ENCODE measurements at regions not wholly inside any gene's neighbourhood (a gene's known extent, or its start where the extent isn't known, plus 50 kb on each side); places are given as distances from the start of the nearest gene placed in this dataset.
A peak's percentile ranks its signal among the peaks of the same experiment; 100 is the strongest.

DNA sequence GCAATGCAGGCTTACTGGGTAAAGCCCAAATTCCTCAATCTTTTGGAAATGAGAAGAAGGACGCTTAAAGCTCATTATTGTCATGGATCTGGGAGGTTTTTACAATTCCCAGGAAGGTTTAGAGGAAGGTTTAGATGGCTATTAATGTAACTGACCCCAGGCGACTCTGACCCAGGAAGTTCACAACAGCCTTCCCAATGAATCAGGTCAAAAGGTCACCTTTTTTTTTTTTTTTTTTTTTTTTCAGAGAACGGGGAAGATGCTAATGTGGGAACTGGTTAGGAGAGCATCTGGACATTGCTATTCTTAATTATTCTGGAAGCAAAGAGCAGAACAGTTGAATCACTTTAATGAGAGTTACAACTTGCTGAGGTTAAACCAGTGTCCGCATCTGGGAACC is 149.9 kb upstream of the ITGB1 start:
- TF ChIP-seq, protein P1, sequence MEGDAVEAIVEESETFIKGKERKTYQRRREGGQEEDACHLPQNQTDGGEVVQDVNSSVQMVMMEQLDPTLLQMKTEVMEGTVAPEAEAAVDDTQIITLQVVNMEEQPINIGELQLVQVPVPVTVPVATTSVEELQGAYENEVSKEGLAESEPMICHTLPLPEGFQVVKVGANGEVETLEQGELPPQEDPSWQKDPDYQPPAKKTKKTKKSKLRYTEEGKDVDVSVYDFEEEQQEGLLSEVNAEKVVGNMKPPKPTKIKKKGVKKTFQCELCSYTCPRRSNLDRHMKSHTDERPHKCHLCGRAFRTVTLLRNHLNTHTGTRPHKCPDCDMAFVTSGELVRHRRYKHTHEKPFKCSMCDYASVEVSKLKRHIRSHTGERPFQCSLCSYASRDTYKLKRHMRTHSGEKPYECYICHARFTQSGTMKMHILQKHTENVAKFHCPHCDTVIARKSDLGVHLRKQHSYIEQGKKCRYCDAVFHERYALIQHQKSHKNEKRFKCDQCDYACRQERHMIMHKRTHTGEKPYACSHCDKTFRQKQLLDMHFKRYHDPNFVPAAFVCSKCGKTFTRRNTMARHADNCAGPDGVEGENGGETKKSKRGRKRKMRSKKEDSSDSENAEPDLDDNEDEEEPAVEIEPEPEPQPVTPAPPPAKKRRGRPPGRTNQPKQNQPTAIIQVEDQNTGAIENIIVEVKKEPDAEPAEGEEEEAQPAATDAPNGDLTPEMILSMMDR (IDR thresholded peaks at IDR 0.05), result no peak
- no peak for TF ChIP-seq EZH2 (IDR thresholded peaks at IDR 0.05; ENCODE audit: borderline replicate concordance, insufficient read depth, low read depth, low read length, poor library complexity, severe bottlenecking)
- no peaks in the 10 kb centered on the region for H3K27me3 Mint-ChIP-seq
- no peak overlapping the region for H3K4me3 Mint-ChIP-seq
- no peaks in the 10 kb centered on the region for H4K20me1 ChIP-seq (ENCODE audit: control insufficient read depth, insufficient read depth, low read length, poor library complexity, severe bottlenecking)
- no peaks in the 10 kb centered on the region for H3K79me2 ChIP-seq (ENCODE audit: control insufficient read depth, insufficient read depth, low read length)
- H3K4me1 ChIP-seq (ENCODE audit: control insufficient read depth in 2 of 2, insufficient read depth in 2 of 2, low read length in 2 of 2), result peaks cover 23 to 38% of the 10 kb centered on the region in 2 donors
- intact Hi-C loops (cut with micrococcal nuclease), result no loop called here
- ChIA-PET CTCF (interaction anchor here (0.7 kb wide), 1 partner anchor 48 kb away, joined by 5 read pairs; no protein-coding TSS in a partner anchor), POLR2A (no interaction called here)
- ATAC-seq (ENCODE audit: low read depth), result no peak
- no peaks in the 10 kb centered on the region for H3K27me3 ChIP-seq (replicated peaks in 1 of 4; ENCODE audit: control extremely low read depth in 1 of 4, control insufficient read depth in 3 of 4, insufficient read depth in 4 of 4, low read length in 3 of 4)
- H3K4me1 Mint-ChIP-seq, result peaks cover 54% of the 10 kb centered on the region
- no peak for DNase-seq
- no peak overlapping the region for H3K9ac ChIP-seq (ENCODE audit: low read length)
- no peak overlapping the region for H3K4me3 ChIP-seq (ENCODE audit: control extremely low read depth in 1 of 5, extremely low read depth in 1 of 5, insufficient read depth in 1 of 5, low read depth in 2 of 5, low read length in 4 of 5)
- no peaks in the 10 kb centered on the region for H3K36me3 ChIP-seq (replicated peaks in 1 of 2; ENCODE audit: control extremely low read depth in 1 of 2, control insufficient read depth in 1 of 2, extremely low read depth in 1 of 2, insufficient read depth in 2 of 2, low read length in 1 of 2)
- peaks cover 0 to 8% (median 5%) of the 10 kb centered on the region in 3 donors for H3K9me3 ChIP-seq (ENCODE audit: control extremely low read depth in 1 of 3, control insufficient read depth in 2 of 3, insufficient read depth in 1 of 3, low read length in 2 of 3)
- no peak overlapping the region for H2AFZ ChIP-seq (ENCODE audit: insufficient read depth, low read depth, low read length, poor library complexity, severe bottlenecking)
- WGBS (ENCODE audit: insufficient coverage), result 100% methylated on average over 1 of the region's 4 CpGs
- peaks cover 5% of the 10 kb centered on the region for H3K9me3 Mint-ChIP-seq (ENCODE audit: insufficient read depth)
- H3K27ac ChIP-seq (ENCODE audit: low read length in 2 of 2), result no peak overlapping the region
- H3K27ac Mint-ChIP-seq, result no peak overlapping the region
- no peak overlapping the region for H3K4me2 ChIP-seq (replicated peaks; ENCODE audit: low read depth, low read length, poor library complexity, severe bottlenecking)

DNA sequence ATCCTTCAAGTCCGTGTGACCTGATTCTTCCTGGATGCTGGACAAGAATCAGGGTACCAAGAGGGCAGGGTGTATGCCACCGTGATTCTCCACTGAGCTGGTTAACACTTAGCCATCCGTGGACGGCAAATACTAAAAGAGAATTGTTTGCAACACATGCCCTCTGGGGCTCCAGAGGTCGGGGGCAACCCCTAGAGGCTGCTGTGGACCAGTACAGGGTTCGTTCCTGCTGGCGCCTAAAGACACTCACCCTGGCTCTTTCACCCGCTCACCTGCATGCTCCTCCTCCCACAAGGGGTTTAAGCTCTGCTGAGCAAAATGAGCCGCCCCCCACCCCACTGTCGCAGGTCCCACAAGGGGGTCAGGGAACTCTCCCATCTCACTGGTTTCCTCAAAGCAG is 148.7 kb upstream of the ITGB1 start:
- no peak overlapping the region for H2AFZ ChIP-seq (ENCODE audit: insufficient read depth, low read depth, low read length, poor library complexity, severe bottlenecking)
- H3K27me3 ChIP-seq (replicated peaks in 1 of 4; ENCODE audit: control extremely low read depth in 1 of 4, control insufficient read depth in 3 of 4, insufficient read depth in 4 of 4, low read length in 3 of 4), result no peaks in the 10 kb centered on the region
- intact Hi-C loops (cut with micrococcal nuclease), result no loop called here
- TF ChIP-seq, protein P1 (IDR thresholded peaks at IDR 0.05), result no peak
- no peak for TF ChIP-seq EZH2 (IDR thresholded peaks at IDR 0.05; ENCODE audit: borderline replicate concordance, insufficient read depth, low read depth, low read length, poor library complexity, severe bottlenecking)
- Mint-ChIP-seq H3K4me1 (peaks cover 52% of the 10 kb centered on the region), H3K27ac (peak overlapping the region; percentile 41), H3K4me3 (no peak overlapping the region), H3K9me3 (ENCODE audit: insufficient read depth) (peaks cover 5% of the 10 kb centered on the region), H3K27me3 (no peaks in the 10 kb centered on the region)
- DNase-seq (no peak), ATAC-seq (ENCODE audit: low read depth) (peak; percentile 21)
- H3K4me2 ChIP-seq (replicated peaks; ENCODE audit: low read depth, low read length, poor library complexity, severe bottlenecking), result no peak overlapping the region
- H3K9me3 ChIP-seq (ENCODE audit: control extremely low read depth in 1 of 3, control insufficient read depth in 2 of 3, insufficient read depth in 1 of 3, low read length in 2 of 3), result peaks cover 0 to 8% (median 5%) of the 10 kb centered on the region in 3 donors
- peaks cover 25 to 39% of the 10 kb centered on the region in 2 donors for H3K4me1 ChIP-seq (ENCODE audit: control insufficient read depth in 2 of 2, insufficient read depth in 2 of 2, low read length in 2 of 2)
- WGBS (ENCODE audit: insufficient coverage), result 62% methylated on average over 10 of the region's 10 CpGs
- H3K9ac ChIP-seq (ENCODE audit: low read length), result no peak overlapping the region
- no peaks in the 10 kb centered on the region for H4K20me1 ChIP-seq (ENCODE audit: control insufficient read depth, insufficient read depth, low read length, poor library complexity, severe bottlenecking)
- H3K4me3 ChIP-seq (ENCODE audit: control extremely low read depth in 1 of 5, extremely low read depth in 1 of 5, insufficient read depth in 1 of 5, low read depth in 2 of 5, low read length in 4 of 5), result no peak overlapping the region
- no peak overlapping the region for H3K27ac ChIP-seq (ENCODE audit: low read length in 2 of 2)
- H3K79me2 ChIP-seq (ENCODE audit: control insufficient read depth, insufficient read depth, low read length), result no peaks in the 10 kb centered on the region
- CTCF ChIA-PET, result interaction anchor here (0.9 kb wide), 1 partner anchor 11 kb away, joined by 3 read pairs; no protein-coding TSS in a partner anchor
- H3K36me3 ChIP-seq (replicated peaks in 1 of 2; ENCODE audit: control extremely low read depth in 1 of 2, control insufficient read depth in 1 of 2, extremely low read depth in 1 of 2, insufficient read depth in 2 of 2, low read length in 1 of 2), result no peaks in the 10 kb centered on the region
- POLR2A ChIA-PET, result no interaction called here

Measured in B cell (primary cell).